Right cardiac atrium (tissue), 5 donors: ENCODE measurements at regions not wholly inside any gene's neighbourhood (a gene's known extent, or its start where the extent isn't known, plus 50 kb on each side); places are given as distances from the start of the nearest gene placed in this dataset.

Experiments
- ATAC-seq, 2 donors: fragments of 200-7000 bp; cut with Tn5 transposase; one replicate each; pipeline versions ENCODE4 v1.8.0 to v1.9.1; 2020; ENCODE audit warnings: moderate library complexity in 2 of 2, mild to moderate bottlenecking in 1 of 2
- DNase-seq, 3 donors: peaks; one replicate each; pipeline ENCODE4 v3.0.0-alpha.2; 2020
- H3K27ac ChIP-seq: one replicate; pipeline ENCODE4 v1.5.1; 2013; ENCODE audit warnings: mild to moderate bottlenecking, low read length, control low read depth, moderate library complexity
- H3K27me3 ChIP-seq: one replicate; pipeline ENCODE4 v1.6.1; 2013; ENCODE audit not compliant: control insufficient read depth, insufficient read depth
- H3K4me1 ChIP-seq: one replicate; pipeline ENCODE4 v1.6.1; 2013; ENCODE audit warnings: low read length; ENCODE audit not compliant: control insufficient read depth, insufficient read depth
- H3K4me3 ChIP-seq: one replicate; pipeline ENCODE4 v1.5.1; 2013; ENCODE audit warnings: low read length, control low read depth
- H3K9me3 ChIP-seq: one replicate; pipeline ENCODE4 v1.6.1; 2013; ENCODE audit warnings: low read length; ENCODE audit not compliant: control insufficient read depth
- WGBS: extraction: QIAGEN DNeasy Blood & Tissue Kit; methylation state at CpG from one replicate; pipeline ENCODE4 v1.1.7; 2013; 5-methylcytosine and 5-hydroxymethylcytosine counted together
- intact Hi-C, 4 donors: fragments of 100-400 bp; cut with DNase I; formaldehyde crosslinking; loops; one replicate each; pipeline versions ENCODE4 v1.11.0 to v1.14.0; 2022 to 2023
- donor health status: healthy with polysubstance abuse.
- donor health status: DM: no; HTN: yes; CAD: no.
- donor health status: DM: no; HTN: no; CAD: no.
- donor health status: DM: no; HTN: yes; CAD: no; lungs with severe emphysema.
- donor health status: DM: yes; HTN: yes; CAD: no.

DNA sequence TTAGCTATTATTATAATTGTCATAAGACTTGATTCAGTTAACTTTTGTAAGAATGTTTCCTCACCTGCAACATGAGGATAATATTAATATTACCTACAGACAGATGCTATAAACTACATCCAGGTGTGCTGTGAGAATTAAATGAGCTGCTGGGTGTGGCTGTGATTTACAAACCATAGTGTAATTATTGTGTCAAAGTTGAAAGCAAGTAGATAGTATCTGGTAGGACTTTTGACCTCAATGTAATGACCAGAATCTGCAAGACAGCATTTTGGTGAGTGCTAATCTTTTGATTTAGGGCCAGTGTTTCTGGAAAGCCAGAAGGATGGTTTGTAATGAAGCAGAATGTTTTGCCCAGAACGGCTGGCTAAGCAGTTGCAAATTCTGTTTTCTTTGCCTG, 162.5 kb downstream of the TRMT11 start:
- Histone ChIP-seq H3K27ac (no peak overlapping the region), H3K4me1 (no peaks in the 10 kb centered on the region), H3K27me3 (no peaks in the 10 kb centered on the region), H3K9me3 (no peaks in the 10 kb centered on the region), H3K4me3 (no peak overlapping the region)
- 50% methylated on average over 1 of the region's 1 CpG for WGBS
- no peak for DNase-seq
- ATAC-seq = no peak
- intact Hi-C loops = no loop called here

DNA sequence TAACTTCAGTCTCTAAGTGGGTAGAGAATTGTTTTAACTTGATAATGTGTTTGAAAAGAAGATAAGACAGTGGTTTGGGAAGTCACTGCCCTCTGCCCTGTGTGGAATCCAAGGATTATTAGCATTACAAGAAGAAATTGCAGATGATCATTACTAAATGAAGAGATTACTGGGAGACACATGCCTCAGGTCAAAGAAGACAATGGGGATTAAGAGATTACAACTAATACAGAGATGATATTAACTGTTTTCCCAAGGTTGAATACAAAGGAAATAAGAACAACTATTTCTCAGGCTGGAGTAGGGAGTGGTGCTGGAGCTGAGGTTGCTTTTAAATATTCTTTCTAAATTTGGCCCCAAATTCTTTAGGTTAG, 166.0 kb downstream of the TRMT11 start:
- H3K4me3 ChIP-seq = no peak overlapping the region
- DNase-seq = no peak
- no peaks in the 10 kb centered on the region for H3K4me1 ChIP-seq
- H3K9me3 ChIP-seq = no peaks in the 10 kb centered on the region
- no peak overlapping the region for H3K27ac ChIP-seq
- H3K27me3 ChIP-seq = no peaks in the 10 kb centered on the region
- intact Hi-C loops = no loop called here
- no peak for ATAC-seq

DNA sequence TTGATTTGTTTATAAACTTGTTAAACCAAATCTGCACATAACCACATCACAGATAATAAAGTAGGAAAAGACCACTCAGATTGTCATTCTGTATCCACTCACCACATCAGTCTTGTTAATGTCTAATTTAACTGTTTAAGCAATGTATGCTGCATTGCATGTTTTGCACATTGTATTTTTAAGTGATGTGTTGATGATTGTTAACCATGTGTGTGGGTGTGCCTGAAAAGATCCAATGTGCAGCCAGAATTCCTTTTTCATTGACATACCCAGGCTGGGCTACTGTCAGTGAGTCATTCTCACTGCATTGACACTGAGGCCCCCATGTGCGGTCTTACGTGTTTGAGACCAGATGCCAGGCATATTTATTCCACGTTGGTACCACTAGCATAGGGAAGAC, 167.3 kb downstream of the TRMT11 start:
- DNase-seq (no peak), ATAC-seq (no peak)
- Histone ChIP-seq H3K4me3 (no peak overlapping the region), H3K27me3 (no peaks in the 10 kb centered on the region), H3K4me1 (no peaks in the 10 kb centered on the region), H3K27ac (no peak overlapping the region), H3K9me3 (no peaks in the 10 kb centered on the region)
- 70% methylated on average over 3 of the region's 3 CpGs for WGBS
- intact Hi-C loops = no loop called here

DNA sequence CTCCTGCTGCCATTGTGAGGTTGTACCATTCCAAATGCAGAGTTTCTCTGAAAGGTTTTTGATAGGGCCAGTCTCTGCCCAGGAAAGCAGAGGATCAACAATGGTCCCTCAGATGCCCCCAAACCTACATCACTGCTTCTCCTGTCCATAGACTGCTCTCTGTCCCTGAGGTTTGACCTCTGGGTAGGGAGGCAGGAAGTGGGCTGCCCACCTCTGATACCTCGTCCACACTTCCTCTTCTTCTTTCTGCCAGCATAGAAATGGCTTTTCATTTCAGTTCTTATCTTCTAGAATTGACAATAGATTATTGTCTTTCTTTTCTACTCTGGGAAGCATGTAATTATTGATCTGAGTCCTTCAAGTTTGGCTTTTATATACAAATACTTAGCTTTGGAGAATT, 170.6 kb downstream of the TRMT11 start:
- 54% methylated on average over 1 of the region's 1 CpG for WGBS
- Histone ChIP-seq H3K4me1 (no peaks in the 10 kb centered on the region), H3K27ac (no peak overlapping the region), H3K9me3 (no peaks in the 10 kb centered on the region), H3K4me3 (no peak overlapping the region), H3K27me3 (no peaks in the 10 kb centered on the region)
- DNase-seq = no peak
- no peak for ATAC-seq
- intact Hi-C loops = no loop called here

DNA sequence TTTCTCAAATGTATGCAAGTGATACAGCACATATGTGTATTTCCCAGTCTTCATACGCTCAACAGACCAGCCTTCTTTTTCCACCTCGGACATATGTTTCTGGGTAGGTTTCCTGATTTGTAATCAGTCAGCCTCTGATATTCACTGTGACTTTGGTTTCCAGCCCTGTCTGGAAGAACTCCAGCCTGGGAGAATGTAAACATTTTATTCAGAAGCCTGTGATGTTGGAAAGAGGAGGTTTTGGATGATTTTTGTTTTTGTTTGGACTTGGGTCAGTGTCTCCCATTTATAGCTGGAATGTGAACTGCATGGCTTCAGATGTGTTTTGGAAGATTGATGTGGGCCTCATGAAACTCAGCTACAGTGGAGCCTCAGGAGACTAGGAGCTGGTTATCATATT, 172.2 kb upstream of the CENPW start:
- no peak for DNase-seq
- ATAC-seq = no peak
- no peaks in the 10 kb centered on the region for H3K9me3 ChIP-seq
- H3K4me3 ChIP-seq = no peak overlapping the region
- no peaks in the 10 kb centered on the region for H3K4me1 ChIP-seq
- intact Hi-C loops = no loop called here
- no peaks in the 10 kb centered on the region for H3K27me3 ChIP-seq
- no peak overlapping the region for H3K27ac ChIP-seq
- WGBS = 57% methylated on average over 2 of the region's 2 CpGs

DNA sequence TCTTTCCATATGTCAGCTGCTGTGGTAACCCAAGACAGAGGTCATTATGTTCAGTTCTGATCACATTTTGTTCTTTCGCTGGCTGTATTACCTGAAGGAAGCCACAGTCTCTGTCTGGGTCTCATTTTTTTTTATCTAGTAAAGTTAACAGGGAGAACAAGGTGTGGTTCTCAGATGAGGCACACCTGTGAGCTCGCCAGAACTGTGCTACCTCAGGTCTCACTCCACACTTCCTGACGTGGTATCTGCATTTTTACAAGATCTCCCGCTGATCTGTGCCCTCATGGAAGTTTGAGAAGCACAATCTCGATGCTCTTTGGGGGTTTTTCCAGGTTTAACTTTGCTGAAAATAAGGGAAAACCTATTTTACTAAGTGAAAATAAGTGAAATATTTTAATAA, 169.5 kb upstream of the CENPW start:
- ATAC-seq = no peak
- H3K27me3 ChIP-seq = no peaks in the 10 kb centered on the region
- H3K4me3 ChIP-seq = no peak overlapping the region
- no peaks in the 10 kb centered on the region for H3K9me3 ChIP-seq
- no peak for DNase-seq
- intact Hi-C loops = loop anchor here in 1 of 4 donors (5.0 kb wide), 1 partner anchor 138 kb away; no protein-coding TSS in a partner anchor
- H3K27ac ChIP-seq = no peak overlapping the region
- 79% methylated on average over 5 of the region's 5 CpGs for WGBS
- no peaks in the 10 kb centered on the region for H3K4me1 ChIP-seq

DNA sequence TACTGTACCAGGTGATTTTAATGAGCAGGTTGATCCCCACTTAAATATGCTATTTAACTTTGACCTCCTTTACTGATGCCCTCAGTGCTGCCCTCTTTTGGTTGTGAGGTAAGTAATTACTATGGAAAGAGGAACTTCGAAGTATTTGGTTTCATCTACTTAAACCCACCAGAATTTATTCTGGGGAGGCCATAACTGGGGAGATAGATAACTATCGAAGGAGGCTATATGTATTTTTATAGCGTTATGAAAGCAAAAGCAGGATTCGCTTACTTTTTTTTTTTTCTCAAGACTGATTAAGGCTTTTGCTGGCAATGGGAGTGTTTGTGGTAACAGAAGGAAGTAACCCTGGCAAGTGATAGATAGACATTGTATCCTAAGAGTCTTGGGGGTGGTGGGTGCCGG, 168.9 kb upstream of the CENPW start:
- Histone ChIP-seq H3K9me3 (no peaks in the 10 kb centered on the region), H3K27me3 (no peaks in the 10 kb centered on the region), H3K4me1 (no peaks in the 10 kb centered on the region), H3K27ac (no peak overlapping the region), H3K4me3 (no peak overlapping the region)
- 58% methylated on average over 5 of the region's 5 CpGs for WGBS
- intact Hi-C loops = loop anchor here in 1 of 4 donors (5.0 kb wide), 1 partner anchor 139 kb away; no protein-coding TSS in a partner anchor
- no peak for DNase-seq
- ATAC-seq = no peak

DNA sequence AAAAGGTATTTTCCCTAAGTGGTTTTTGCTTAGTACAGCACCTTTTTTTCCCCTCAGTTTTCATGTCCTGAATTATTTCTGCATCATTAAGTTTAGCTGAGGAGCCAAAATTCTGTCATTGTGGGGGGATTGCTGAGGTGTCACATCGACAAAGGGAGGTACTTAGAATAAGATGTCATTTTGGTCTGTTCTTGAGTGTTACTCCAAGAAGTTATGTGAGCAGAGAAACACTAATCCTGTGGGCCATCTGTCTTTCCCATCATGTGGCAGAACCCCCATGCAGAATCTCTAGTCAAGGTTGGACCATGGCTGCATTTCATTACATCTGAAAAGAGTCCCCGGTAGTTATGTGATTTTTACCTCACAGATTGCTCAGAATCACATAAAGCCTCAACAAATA, 167.8 kb upstream of the CENPW start:
- H3K27ac ChIP-seq = no peak overlapping the region
- ATAC-seq (no peak), DNase-seq (no peak)
- no peaks in the 10 kb centered on the region for H3K27me3 ChIP-seq
- 91% methylated on average over 2 of the region's 2 CpGs for WGBS
- intact Hi-C loops = loop anchor here in 1 of 4 donors (5.0 kb wide), 1 partner anchor 140 kb away; no protein-coding TSS in a partner anchor
- no peaks in the 10 kb centered on the region for H3K4me1 ChIP-seq
- H3K4me3 ChIP-seq = no peak overlapping the region
- no peaks in the 10 kb centered on the region for H3K9me3 ChIP-seq

DNA sequence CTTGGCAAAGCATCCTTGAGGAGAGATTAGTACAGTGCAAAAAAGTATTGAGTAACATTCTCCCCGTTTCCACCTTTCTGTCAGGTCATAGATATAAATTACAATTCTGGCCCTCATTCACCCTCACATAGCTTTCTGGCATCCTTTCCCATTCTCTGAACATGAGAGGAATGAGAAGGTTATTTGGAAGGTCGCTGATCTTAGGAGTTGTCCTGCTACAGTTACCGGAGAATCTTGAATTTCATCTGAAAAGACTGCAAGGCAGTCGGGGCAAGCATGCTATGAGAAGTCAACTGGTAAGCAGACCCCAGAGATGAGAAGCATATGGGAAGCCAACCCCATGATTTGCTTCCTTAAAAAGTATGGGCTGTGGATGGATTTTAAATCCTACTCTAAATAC, 166.7 kb upstream of the CENPW start:
- Histone ChIP-seq H3K27ac (no peak overlapping the region), H3K4me1 (no peaks in the 10 kb centered on the region), H3K9me3 (no peaks in the 10 kb centered on the region), H3K4me3 (no peak overlapping the region), H3K27me3 (no peaks in the 10 kb centered on the region)
- no peak for ATAC-seq
- DNase-seq = no peak
- intact Hi-C loops = loop anchor here in 1 of 4 donors (5.0 kb wide), 1 partner anchor 141 kb away; no protein-coding TSS in a partner anchor
- 82% methylated on average over 4 of the region's 4 CpGs for WGBS

DNA sequence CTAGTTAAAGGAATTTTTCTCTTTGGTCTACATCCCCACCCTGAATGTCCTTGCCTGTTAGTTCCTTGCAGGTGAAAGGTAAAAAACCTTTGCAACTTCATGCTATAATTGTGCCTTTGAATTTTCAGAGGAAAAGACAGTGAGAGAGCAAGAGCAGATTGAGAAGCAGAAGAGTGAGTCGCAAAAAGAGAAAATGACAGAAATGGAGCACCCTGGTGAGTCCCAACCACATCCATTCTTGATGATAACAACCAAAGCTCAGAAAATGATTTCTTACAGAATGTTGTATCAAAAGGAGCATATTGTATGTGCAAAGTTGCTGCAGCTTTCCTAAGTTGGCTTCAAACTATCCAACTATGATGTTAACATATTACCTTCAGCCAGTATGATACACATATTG, 165.2 kb upstream of the CENPW start:
- 100% methylated on average over 1 of the region's 1 CpG for WGBS
- intact Hi-C loops = loop anchor here in 1 of 4 donors (5.0 kb wide), 1 partner anchor 142 kb away; no protein-coding TSS in a partner anchor
- Histone ChIP-seq H3K9me3 (no peaks in the 10 kb centered on the region), H3K27ac (no peak overlapping the region), H3K27me3 (no peaks in the 10 kb centered on the region), H3K4me1 (no peaks in the 10 kb centered on the region), H3K4me3 (no peak overlapping the region)
- DNase-seq = no peak
- no peak for ATAC-seq

DNA sequence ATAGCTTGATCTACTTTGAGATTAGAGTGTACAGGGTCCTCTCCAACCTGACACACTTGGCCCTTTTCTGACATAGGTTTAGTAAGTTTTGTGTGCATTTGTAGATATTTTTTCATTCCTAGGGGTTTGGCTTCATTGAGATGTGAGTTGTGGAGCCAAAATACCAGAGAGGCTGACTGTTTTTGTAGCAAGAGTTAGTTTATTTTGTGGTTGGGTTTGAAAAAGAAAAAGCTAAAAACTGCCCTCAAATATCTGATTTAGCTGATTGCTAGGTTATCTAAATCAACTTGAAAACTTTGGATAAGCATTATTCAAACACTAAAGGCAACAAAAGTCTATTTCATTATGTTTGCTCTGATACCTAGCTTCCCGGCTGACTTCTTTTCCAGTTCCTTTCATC, 164.7 kb upstream of the CENPW start:
- Histone ChIP-seq H3K27me3 (no peaks in the 10 kb centered on the region), H3K9me3 (no peaks in the 10 kb centered on the region), H3K27ac (no peak overlapping the region), H3K4me3 (no peak overlapping the region), H3K4me1 (no peaks in the 10 kb centered on the region)
- ATAC-seq = no peak
- WGBS = 95% methylated on average over 1 of the region's 1 CpG
- intact Hi-C loops = no loop called here
- DNase-seq = no peak

DNA sequence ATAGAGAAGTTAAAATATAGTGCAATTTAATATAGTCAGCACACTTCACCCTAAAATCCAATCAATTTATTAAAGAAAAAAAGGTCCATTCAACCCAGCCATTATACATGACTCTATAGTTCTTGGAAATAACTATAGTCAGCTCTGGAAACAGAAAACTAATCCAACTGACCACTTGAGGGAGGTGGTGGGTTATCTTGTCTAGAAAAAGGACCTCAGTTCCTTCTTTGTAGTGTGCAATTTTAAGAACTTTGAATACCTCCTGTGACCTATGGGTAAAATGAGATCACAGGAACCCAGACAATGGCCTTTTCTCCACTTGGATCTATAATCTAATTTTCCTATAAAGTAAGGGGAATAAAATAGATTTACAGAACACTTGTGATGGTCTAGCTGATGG, 163.6 kb upstream of the CENPW start:
- Histone ChIP-seq H3K9me3 (no peaks in the 10 kb centered on the region), H3K27me3 (no peaks in the 10 kb centered on the region), H3K4me3 (no peak overlapping the region), H3K27ac (no peak overlapping the region), H3K4me1 (no peaks in the 10 kb centered on the region)
- DNase-seq (no peak), ATAC-seq (no peak)
- intact Hi-C loops = no loop called here
